Fibroblast of skin of scalp (primary cell): ENCODE measurements at regions not wholly inside any gene's neighbourhood (a gene's known extent, or its start where the extent isn't known, plus 50 kb on each side); places are given as distances from the start of the nearest gene placed in this dataset.

Experiments used
- DNase-seq: peaks from one replicate; pipeline ENCODE4 v3.0.0-alpha.2; 2013

- DNase-seq, result no peak
These were observed 95.0 kb downstream of the ERMARD start for GRCh38 chr6:169846286-169847056.

GRCh38 chr6:169845426-169846285, 94.2 kb downstream of the ERMARD start:
- DNase-seq, result no peak

GRCh38 chr6:169844946-169845345, 93.5 kb downstream of the ERMARD start:
- no peak for DNase-seq

- no peak for DNase-seq
These were observed 92.6 kb downstream of the ERMARD start for GRCh38 chr6:169843991-169844390.

GRCh38 chr6:169843110-169843509, 91.7 kb downstream of the ERMARD start:
- no peak for DNase-seq

- no peak for DNase-seq
These were observed 90.6 kb downstream of the ERMARD start for GRCh38 chr6:169841907-169842606.

- DNase-seq, result no peak
These were observed 89.8 kb downstream of the ERMARD start for GRCh38 chr6:169841251-169841650.

GRCh38 chr6:169839898-169840631, 88.6 kb downstream of the ERMARD start:
- DNase-seq, result no peak

GRCh38 chr6:169839493-169839892, 88.1 kb downstream of the ERMARD start:
- no peak for DNase-seq

- DNase-seq, result no peak
These were observed 87.6 kb downstream of the ERMARD start for GRCh38 chr6:169839029-169839481.

GRCh38 chr6:169838346-169839028, 87.1 kb downstream of the ERMARD start:
- DNase-seq, result no peak

GRCh38 chr6:169837529-169838250, 86.3 kb downstream of the ERMARD start:
- no peak for DNase-seq

- no peak for DNase-seq
These were observed 81.9 kb downstream of the ERMARD start for GRCh38 chr6:169833258-169833794.

GRCh38 chr6:169832247-169832948, 81.0 kb downstream of the ERMARD start:
- DNase-seq, result no peak

GRCh38 chr6:169831450-169832246, 80.2 kb downstream of the ERMARD start:
- DNase-seq, result peak; percentile 60
